ENCODE measurements at regions not wholly inside any gene's neighbourhood (a gene's known extent, or its start where the extent isn't known, plus 50 kb on each side); places are given as distances from the start of the nearest gene placed in this dataset.

- TF ChIP-seq POLR2AphosphoS5 (IDR thresholded peaks at IDR 0.05) (no peak), CTCF (IDR thresholded peaks at IDR 0.05) (no peak)
These were observed 745.0 kb upstream of the AMELY start for GRCh38 chrY:7656596-7656995.

Measured in breast epithelium (tissue), 3 donors.